Body of pancreas (tissue), 4 donors: ENCODE measurements at regions not wholly inside any gene's neighbourhood (a gene's known extent, or its start where the extent isn't known, plus 50 kb on each side); places are given as distances from the start of the nearest gene placed in this dataset.

Experiments
- POLR2A ChIP-seq, 3 donors: fragments of 450-650 bp; IDR thresholded peaks; one replicate each; pipeline ENCODE4 v1.6.1; 2016; ENCODE audit warnings: antibody characterized with exemption in 3 of 3, mild to moderate bottlenecking in 2 of 3
- TF ChIP-seq, protein P1 (sequence below), 7 experiments: fragments of 450-650 bp in 4 of 7; fragments of 200-600 bp in 3 of 7; sonication (generic) in 3 of 7; IDR thresholded peaks; one replicate each; pipeline ENCODE4 v1.5.1; 2016 to 2019; ENCODE audit warnings: antibody characterized with exemption in 7 of 7

DNA sequence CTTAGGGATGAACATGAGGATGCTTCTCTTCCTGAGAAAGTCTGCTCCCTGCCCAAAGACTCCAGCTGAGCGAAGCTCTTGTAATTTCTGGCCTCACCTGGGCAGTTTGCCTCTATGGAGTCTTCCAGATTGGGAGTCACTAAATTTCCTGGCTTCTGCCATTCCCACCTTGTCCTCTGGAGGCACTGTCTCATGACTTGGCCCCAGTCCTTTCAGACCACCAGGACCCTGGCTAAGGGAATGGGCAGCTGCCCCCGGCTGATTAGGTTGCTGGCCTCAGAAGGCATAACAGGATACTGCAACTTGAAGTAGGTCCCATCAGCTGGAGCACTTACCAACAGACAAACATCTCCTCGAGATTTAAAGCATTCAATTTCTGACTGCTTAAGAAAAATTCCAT lies 128.1 kb upstream of the SPON1 start:
- TF ChIP-seq POLR2A (IDR thresholded peaks at IDR 0.05) = no peak
- TF ChIP-seq, protein P1, sequence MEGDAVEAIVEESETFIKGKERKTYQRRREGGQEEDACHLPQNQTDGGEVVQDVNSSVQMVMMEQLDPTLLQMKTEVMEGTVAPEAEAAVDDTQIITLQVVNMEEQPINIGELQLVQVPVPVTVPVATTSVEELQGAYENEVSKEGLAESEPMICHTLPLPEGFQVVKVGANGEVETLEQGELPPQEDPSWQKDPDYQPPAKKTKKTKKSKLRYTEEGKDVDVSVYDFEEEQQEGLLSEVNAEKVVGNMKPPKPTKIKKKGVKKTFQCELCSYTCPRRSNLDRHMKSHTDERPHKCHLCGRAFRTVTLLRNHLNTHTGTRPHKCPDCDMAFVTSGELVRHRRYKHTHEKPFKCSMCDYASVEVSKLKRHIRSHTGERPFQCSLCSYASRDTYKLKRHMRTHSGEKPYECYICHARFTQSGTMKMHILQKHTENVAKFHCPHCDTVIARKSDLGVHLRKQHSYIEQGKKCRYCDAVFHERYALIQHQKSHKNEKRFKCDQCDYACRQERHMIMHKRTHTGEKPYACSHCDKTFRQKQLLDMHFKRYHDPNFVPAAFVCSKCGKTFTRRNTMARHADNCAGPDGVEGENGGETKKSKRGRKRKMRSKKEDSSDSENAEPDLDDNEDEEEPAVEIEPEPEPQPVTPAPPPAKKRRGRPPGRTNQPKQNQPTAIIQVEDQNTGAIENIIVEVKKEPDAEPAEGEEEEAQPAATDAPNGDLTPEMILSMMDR (IDR thresholded peaks at IDR 0.05) = no peak
